H9 (cell line): ENCODE measurements at regions not wholly inside any gene's neighbourhood (a gene's known extent, or its start where the extent isn't known, plus 50 kb on each side); places are given as distances from the start of the nearest gene placed in this dataset.

Experiments used
- DNase-seq: peaks from one replicate; pipeline ENCODE4 v3.0.0-alpha.2; 2017
- H2AFZ ChIP-seq: one replicate; pipeline ENCODE4 v1.6.1; 2013; ENCODE audit warnings: mild to moderate bottlenecking, low read length, control low read depth, moderate library complexity
- H2AK5ac ChIP-seq: 2 replicates; pipeline ENCODE4 v1.6.1; 2013; ENCODE audit warnings: low read length, control low read depth, mixed read lengths; ENCODE audit not compliant: insufficient read length
- H2BK120ac ChIP-seq: one replicate; pipeline ENCODE4 v1.6.1; 2013; ENCODE audit warnings: low read depth, mild to moderate bottlenecking, low read length, control low read depth, inconsistent platforms; ENCODE audit not compliant: poor library complexity, severe bottlenecking
- H2BK12ac ChIP-seq: 2 replicates; pipeline ENCODE4 v1.6.1; 2013; ENCODE audit warnings: low read length, control low read depth, mixed read lengths, low read depth; ENCODE audit not compliant: insufficient read length
- H2BK15ac ChIP-seq: 2 replicates; pipeline ENCODE4 v1.6.1; 2013; ENCODE audit warnings: low read depth, low read length, control low read depth
- H2BK20ac ChIP-seq: one replicate; pipeline ENCODE4 v1.6.1; 2013; ENCODE audit warnings: low read depth, mild to moderate bottlenecking, low read length, control low read depth, inconsistent platforms; ENCODE audit not compliant: poor library complexity, severe bottlenecking
- H2BK5ac ChIP-seq: 2 replicates; pipeline ENCODE4 v1.6.1; 2013; ENCODE audit warnings: low read length, control low read depth, mixed read lengths; ENCODE audit not compliant: insufficient read length
- H3K14ac ChIP-seq: 2 replicates; pipeline ENCODE4 v1.6.1; 2013; ENCODE audit warnings: low read length, control low read depth; ENCODE audit not compliant: insufficient read depth
- H3K18ac ChIP-seq: 2 replicates; pipeline ENCODE4 v1.6.1; 2013; ENCODE audit warnings: low read depth, mild to moderate bottlenecking, mixed read lengths, low read length, control low read depth; ENCODE audit not compliant: insufficient read length
- H3K23ac ChIP-seq: 2 replicates; pipeline ENCODE4 v1.6.1; 2013; ENCODE audit warnings: low read length, control low read depth, mixed read lengths, low read depth; ENCODE audit not compliant: insufficient read length
- H3K23me2 ChIP-seq: 2 replicates; pipeline ENCODE4 v1.6.1; 2013; ENCODE audit warnings: low read depth, mild to moderate bottlenecking, mixed read lengths, low read length, control low read depth; ENCODE audit not compliant: insufficient read length, poor library complexity, severe bottlenecking
- H3K27ac ChIP-seq: 2 replicates; pipeline ENCODE4 v1.5.1; 2013; ENCODE audit warnings: low read length, control low read depth, mixed read lengths, low read depth; ENCODE audit not compliant: insufficient read length
- H3K27me3 ChIP-seq: 2 replicates; pipeline ENCODE4 v1.6.1; 2013; ENCODE audit warnings: low read length, control low read depth, inconsistent platforms; ENCODE audit not compliant: insufficient read depth
- H3K4ac ChIP-seq: 2 replicates; pipeline ENCODE4 v1.6.1; 2013; ENCODE audit warnings: low read depth, mild to moderate bottlenecking, control low read depth, inconsistent platforms, low read length, moderate library complexity
- H3K4me1 ChIP-seq: 2 replicates; pipeline ENCODE4 v1.6.1; 2013; ENCODE audit warnings: low read length, control low read depth, inconsistent platforms; ENCODE audit not compliant: insufficient read depth
- H3K4me2 ChIP-seq: 2 replicates; pipeline ENCODE4 v1.6.1; 2013; ENCODE audit warnings: low read length, control low read depth, mixed read lengths; ENCODE audit not compliant: insufficient read length, insufficient read depth
- H3K56ac ChIP-seq: 2 replicates; pipeline ENCODE4 v1.6.1; 2013; ENCODE audit warnings: low read depth, mild to moderate bottlenecking, mixed read lengths, low read length, control low read depth; ENCODE audit not compliant: insufficient read length
- H3K79me1 ChIP-seq: 2 replicates; pipeline ENCODE4 v1.6.1; 2013; ENCODE audit warnings: low read depth, mild to moderate bottlenecking, moderate library complexity, low read length, control low read depth, inconsistent platforms; ENCODE audit not compliant: insufficient read depth, poor library complexity, severe bottlenecking
- H3K79me2 ChIP-seq: 2 replicates; pipeline ENCODE4 v1.6.1; 2013; ENCODE audit warnings: low read length, control low read depth, inconsistent platforms; ENCODE audit not compliant: insufficient read depth
- H3K9ac ChIP-seq: 2 replicates; pipeline ENCODE4 v1.6.1; 2013; ENCODE audit warnings: low read length, control low read depth, mixed read lengths; ENCODE audit not compliant: insufficient read length; ENCODE audit errors: extremely low read depth
- H3K9me3 ChIP-seq: one replicate; pipeline ENCODE4 v1.6.1; 2013; ENCODE audit warnings: low read depth, low read length, inconsistent platforms; ENCODE audit not compliant: control insufficient read depth
- H3T11ph ChIP-seq: one replicate; pipeline ENCODE4 v1.6.1; 2013; ENCODE audit warnings: mild to moderate bottlenecking, low read length, control low read depth, inconsistent platforms
- H4K20me1 ChIP-seq: one replicate; pipeline ENCODE4 v1.6.1; 2013; ENCODE audit not compliant: control insufficient read depth, insufficient read length, insufficient read depth
- H4K5ac ChIP-seq: 2 replicates; pipeline ENCODE4 v1.6.1; 2013; ENCODE audit warnings: low read depth, mild to moderate bottlenecking, mixed read lengths, low read length, control low read depth; ENCODE audit not compliant: insufficient read length
- H4K8ac ChIP-seq: replicated peaks from 2 replicates; pipeline ENCODE4 v1.6.1; 2013; ENCODE audit warnings: low read length, control low read depth, mixed read lengths, low read depth; ENCODE audit not compliant: insufficient read length
- H4K91ac ChIP-seq: 2 replicates; pipeline ENCODE4 v1.6.1; 2013; ENCODE audit warnings: low read depth, mild to moderate bottlenecking, moderate library complexity, mixed read lengths, low read length, control low read depth; ENCODE audit not compliant: insufficient read length
- H3K27ac Mint-ChIP-seq, 3 experiments: 2 replicates in 2 of 3; 3 replicates in 1 of 3; pipeline ENCODE4 v1.8.0; 2020 to 2021; ENCODE audit warnings: mixed read lengths in 3 of 3, mild to moderate bottlenecking in 1 of 3, moderate library complexity in 1 of 3
- H3K27me3 Mint-ChIP-seq: 2 replicates; pipeline ENCODE4 v1.8.0; 2021; ENCODE audit warnings: low read depth, mild to moderate bottlenecking, moderate library complexity, mixed read lengths
- H3K36me3 Mint-ChIP-seq, 3 experiments: 2 replicates in 2 of 3; 3 replicates in 1 of 3; pipeline ENCODE4 v1.8.0; 2020 to 2021; ENCODE audit warnings: low read depth in 3 of 3, mixed read lengths in 3 of 3; ENCODE audit not compliant: insufficient read depth in 1 of 3
- H3K4me1 Mint-ChIP-seq, 2 experiments: 2 replicates each; pipeline ENCODE4 v1.8.0; 2020; ENCODE audit warnings: mixed read lengths in 2 of 2
- H3K4me3 Mint-ChIP-seq, 2 experiments: 2 replicates in 1 of 2; 3 replicates in 1 of 2; pipeline ENCODE4 v1.8.0; 2020 to 2021; ENCODE audit warnings: mild to moderate bottlenecking in 2 of 2, mixed read lengths in 2 of 2, moderate library complexity in 1 of 2
- H3K9me3 Mint-ChIP-seq, 2 experiments: 2 replicates in 1 of 2; 3 replicates in 1 of 2; pipeline ENCODE4 v1.8.0; 2020; ENCODE audit warnings: mild to moderate bottlenecking in 2 of 2, mixed read lengths in 2 of 2, moderate library complexity in 1 of 2
- WGBS: extraction: QIAGEN DNeasy Blood & Tissue Kit; methylation state at CpG from one replicate; pipeline ENCODE4 v1.1.7; 2013; ENCODE audit warnings: missing lambda C conversion rate, low lambda C conversion rate, mixed read lengths; ENCODE audit not compliant: insufficient read length; ENCODE audit errors: extremely low coverage; 5-methylcytosine and 5-hydroxymethylcytosine counted together
- TF ChIP-seq, protein P1 (sequence below): fragments of 200-600 bp; sonication (generic); conservative IDR thresholded peaks from 3 replicates; pipeline ENCODE4 v1.8.0; 2021; ENCODE audit warnings: antibody characterized with exemption, mild to moderate bottlenecking

DNA sequence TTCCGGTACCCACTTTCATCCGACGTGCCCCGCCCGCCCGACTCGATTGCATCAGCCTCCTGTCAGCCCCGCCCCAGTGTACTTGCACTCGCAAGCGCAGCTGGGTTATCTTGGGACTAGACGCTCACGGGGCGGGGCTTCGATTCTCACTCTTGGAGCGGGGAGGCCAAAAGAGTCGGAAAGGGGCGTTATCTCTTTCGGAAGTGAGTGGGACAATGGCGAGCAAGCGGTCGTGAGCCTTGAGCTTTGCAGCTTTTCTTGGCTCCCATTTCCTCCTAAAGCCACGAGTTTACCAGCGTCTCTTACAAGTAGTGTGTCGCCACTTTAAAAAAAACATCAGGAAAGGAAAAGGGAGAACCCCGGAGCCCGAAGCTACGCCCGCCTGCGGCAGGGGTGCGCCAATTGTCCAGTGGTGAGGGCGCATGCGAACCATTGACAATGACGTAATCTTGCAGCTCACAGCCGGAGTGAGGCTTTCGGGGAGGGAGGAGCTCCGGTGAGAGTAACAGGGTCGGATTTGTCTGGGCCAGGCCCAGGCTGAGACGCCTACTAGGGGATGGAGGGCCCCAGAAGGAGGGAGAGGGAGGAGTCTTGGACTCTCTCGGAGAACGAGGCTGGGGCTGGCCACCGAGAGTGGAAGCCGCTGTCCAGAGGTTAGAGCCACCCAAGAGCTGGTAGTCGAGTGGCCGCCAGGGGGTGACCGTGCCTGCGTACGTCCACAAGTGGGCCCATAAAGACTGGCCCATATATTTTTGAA, 109.5 kb downstream of the GNL3L start:
- Histone ChIP-seq H2BK12ac (no peak overlapping the region), H4K5ac (no peak overlapping the region), H3K23me2 (no peaks in the 10 kb centered on the region), H3K27ac (peak overlapping the region; percentile 85), H2AFZ (no peak overlapping the region), H3K9me3 (peaks cover 35% of the 10 kb centered on the region), H4K8ac (no peak overlapping the region), H2BK20ac (no peak overlapping the region), H2AK5ac (no peak overlapping the region), H4K20me1 (no peaks in the 10 kb centered on the region), H3K9ac (peak overlapping the region; percentile 92), H3T11ph (no peak overlapping the region), H3K79me1 (no peaks in the 10 kb centered on the region), H2BK120ac (no peak overlapping the region), H3K56ac (no peak overlapping the region), H3K4me2 (peak overlapping the region; percentile 33), H3K4ac (no peak overlapping the region; the same call in 1 of the 2 replicates), H3K23ac (no peak overlapping the region), H3K79me2 (no peaks in the 10 kb centered on the region), H3K14ac (peak overlapping the region; percentile 93; the same call in 1 of the 2 replicates), H2BK5ac (no peak overlapping the region), H4K91ac (no peak overlapping the region), H3K27me3 (no peaks in the 10 kb centered on the region), H3K4me1 (no peaks in the 10 kb centered on the region; the same call in 1 of the 2 replicates), H3K18ac (peak overlapping the region; percentile 93), H2BK15ac (no peak overlapping the region)
- H3K4me1 Mint-ChIP-seq: peaks cover 31 to 37% of the 10 kb centered on the region in 2 experiments
- no peaks in the 10 kb centered on the region; the same call in 1 of the 2 replicates for H3K27me3 Mint-ChIP-seq
- TF ChIP-seq, protein P1, sequence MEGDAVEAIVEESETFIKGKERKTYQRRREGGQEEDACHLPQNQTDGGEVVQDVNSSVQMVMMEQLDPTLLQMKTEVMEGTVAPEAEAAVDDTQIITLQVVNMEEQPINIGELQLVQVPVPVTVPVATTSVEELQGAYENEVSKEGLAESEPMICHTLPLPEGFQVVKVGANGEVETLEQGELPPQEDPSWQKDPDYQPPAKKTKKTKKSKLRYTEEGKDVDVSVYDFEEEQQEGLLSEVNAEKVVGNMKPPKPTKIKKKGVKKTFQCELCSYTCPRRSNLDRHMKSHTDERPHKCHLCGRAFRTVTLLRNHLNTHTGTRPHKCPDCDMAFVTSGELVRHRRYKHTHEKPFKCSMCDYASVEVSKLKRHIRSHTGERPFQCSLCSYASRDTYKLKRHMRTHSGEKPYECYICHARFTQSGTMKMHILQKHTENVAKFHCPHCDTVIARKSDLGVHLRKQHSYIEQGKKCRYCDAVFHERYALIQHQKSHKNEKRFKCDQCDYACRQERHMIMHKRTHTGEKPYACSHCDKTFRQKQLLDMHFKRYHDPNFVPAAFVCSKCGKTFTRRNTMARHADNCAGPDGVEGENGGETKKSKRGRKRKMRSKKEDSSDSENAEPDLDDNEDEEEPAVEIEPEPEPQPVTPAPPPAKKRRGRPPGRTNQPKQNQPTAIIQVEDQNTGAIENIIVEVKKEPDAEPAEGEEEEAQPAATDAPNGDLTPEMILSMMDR: peak; percentile 72
- peak; percentile 94 for DNase-seq
- WGBS: no CpG with 5 or more reads among the region's 47 CpGs
- H3K9me3 Mint-ChIP-seq: peaks cover 63 to 77% of the 10 kb centered on the region in 2 experiments
- peak overlapping the region; percentile 90 to 91 for H3K4me3 Mint-ChIP-seq
- peak overlapping the region; percentile 98 to 100 (median 100) for H3K27ac Mint-ChIP-seq
- peaks cover 0 to 7% (median 5%) of the 10 kb centered on the region in 3 experiments; a peak in 4 of 7 replicates for H3K36me3 Mint-ChIP-seq
